ENCODE measurements at regions not wholly inside any gene's neighbourhood (a gene's known extent, or its start where the extent isn't known, plus 50 kb on each side); places are given as distances from the start of the nearest gene placed in this dataset.

GRCh38 chr1:34511802-34512201, 243.0 kb upstream of the GJB5 start:
- TF ChIP-seq CTCF (IDR thresholded peaks at IDR 0.05): no peak
- no peak for TF ChIP-seq POLR2AphosphoS5 (IDR thresholded peaks at IDR 0.05)
